ENCODE measurements at regions not wholly inside any gene's neighbourhood (a gene's known extent, or its start where the extent isn't known, plus 50 kb on each side); places are given as distances from the start of the nearest gene placed in this dataset.

DNA sequence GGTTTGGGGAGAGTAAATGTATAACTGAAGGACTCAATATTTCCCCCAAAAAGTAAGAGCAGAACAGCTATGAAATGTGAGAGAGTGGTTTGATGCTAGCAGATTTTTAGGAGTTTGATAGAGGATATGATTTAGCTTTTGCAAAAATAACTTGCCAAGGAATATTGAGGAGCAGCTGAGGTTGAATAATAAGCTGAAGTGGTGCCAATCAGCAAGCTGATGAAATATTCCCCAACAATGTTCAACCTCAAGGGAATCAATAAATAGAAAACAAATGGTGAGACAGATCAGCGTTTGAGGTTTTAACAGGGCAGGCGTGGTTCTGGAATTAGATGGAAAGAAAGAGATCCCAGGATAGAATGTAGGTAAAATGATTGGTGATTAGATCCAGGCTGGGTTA is 413.4 kb upstream of the ADAMTS5 start:
- TF ChIP-seq, protein P1, sequence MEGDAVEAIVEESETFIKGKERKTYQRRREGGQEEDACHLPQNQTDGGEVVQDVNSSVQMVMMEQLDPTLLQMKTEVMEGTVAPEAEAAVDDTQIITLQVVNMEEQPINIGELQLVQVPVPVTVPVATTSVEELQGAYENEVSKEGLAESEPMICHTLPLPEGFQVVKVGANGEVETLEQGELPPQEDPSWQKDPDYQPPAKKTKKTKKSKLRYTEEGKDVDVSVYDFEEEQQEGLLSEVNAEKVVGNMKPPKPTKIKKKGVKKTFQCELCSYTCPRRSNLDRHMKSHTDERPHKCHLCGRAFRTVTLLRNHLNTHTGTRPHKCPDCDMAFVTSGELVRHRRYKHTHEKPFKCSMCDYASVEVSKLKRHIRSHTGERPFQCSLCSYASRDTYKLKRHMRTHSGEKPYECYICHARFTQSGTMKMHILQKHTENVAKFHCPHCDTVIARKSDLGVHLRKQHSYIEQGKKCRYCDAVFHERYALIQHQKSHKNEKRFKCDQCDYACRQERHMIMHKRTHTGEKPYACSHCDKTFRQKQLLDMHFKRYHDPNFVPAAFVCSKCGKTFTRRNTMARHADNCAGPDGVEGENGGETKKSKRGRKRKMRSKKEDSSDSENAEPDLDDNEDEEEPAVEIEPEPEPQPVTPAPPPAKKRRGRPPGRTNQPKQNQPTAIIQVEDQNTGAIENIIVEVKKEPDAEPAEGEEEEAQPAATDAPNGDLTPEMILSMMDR (conservative IDR thresholded peaks at IDR 0.05; ENCODE audit: low read length), result no peak
- TF ChIP-seq EZH2phosphoT487 (IDR thresholded peaks at IDR 0.05; ENCODE audit: borderline replicate concordance), result no peak

Data from Loucy (cell line).